Breast epithelium (tissue), 4 donors: ENCODE measurements at regions not wholly inside any gene's neighbourhood (a gene's known extent, or its start where the extent isn't known, plus 50 kb on each side); places are given as distances from the start of the nearest gene placed in this dataset.

Experiments used
- DNase-seq, 2 donors: peaks; one replicate each; pipeline ENCODE4 v3.0.0-alpha.2; 2019; ENCODE audit warnings: low spot score in 2 of 2
- H3K27ac ChIP-seq, 2 donors: fragments of 200-600 bp; sonication (generic) in 1 of 2; one replicate each; pipeline ENCODE4 v1.5.1; 2016 to 2019; ENCODE audit warnings: mild to moderate bottlenecking in 1 of 2
- H3K27me3 ChIP-seq, 2 donors: fragments of 200-600 bp; sonication (generic) in 1 of 2; one replicate each; pipeline versions ENCODE4 v1.5.1 to v1.6.0; 2017 to 2019; ENCODE audit warnings: control low read depth in 1 of 2, mild to moderate bottlenecking in 1 of 2
- H3K36me3 ChIP-seq: fragments of 200-600 bp; one replicate; pipeline ENCODE4 v1.5.1; 2019
- H3K4me1 ChIP-seq, 2 donors: fragments of 200-600 bp; sonication (generic); one replicate each; pipeline ENCODE4 v1.5.1; 2016 to 2019; ENCODE audit warnings: control low read depth in 1 of 2
- H3K4me3 ChIP-seq, 3 donors: fragments of 200-600 bp; sonication (generic); 1 replicate in 2 of 3; 2 replicates in 1 of 3; pipeline ENCODE4 v1.5.1; 2016 to 2019; ENCODE audit warnings: mild to moderate bottlenecking in 3 of 3, moderate library complexity in 2 of 3
- H3K9me3 ChIP-seq, 2 donors: fragments of 200-600 bp; sonication (generic) in 1 of 2; one replicate each; pipeline ENCODE4 v1.5.1; 2016 to 2019; ENCODE audit warnings: control low read depth in 1 of 2
- CTCF ChIP-seq, 3 donors: fragments of 450-650 bp; IDR thresholded peaks; one replicate each; pipeline ENCODE4 v1.5.1; 2016 to 2017; ENCODE audit warnings: antibody characterized with exemption in 3 of 3, mild to moderate bottlenecking in 3 of 3, moderate library complexity in 3 of 3
- POLR2A ChIP-seq: fragments of 450-650 bp; IDR thresholded peaks from one replicate; pipeline ENCODE4 v1.6.1; 2016; ENCODE audit warnings: antibody characterized with exemption, mild to moderate bottlenecking, moderate library complexity
- POLR2AphosphoS5 ChIP-seq, 3 donors: sonication (generic); formaldehyde crosslinking; IDR thresholded peaks; one replicate each; pipeline ENCODE4 v1.6.1; 2017; ENCODE audit warnings: antibody characterized with exemption in 3 of 3
- intact Hi-C: fragments of 100-400 bp; cut with DNase I; formaldehyde crosslinking; loops from one replicate; pipeline ENCODE4 v1.15.1; 2023; ENCODE audit warnings: low total_unique reads

- Histone ChIP-seq H3K4me3 (no peak overlapping the region), H3K36me3 (no peaks in the 10 kb centered on the region), H3K9me3 (no peaks in the 10 kb centered on the region), H3K4me1 (no peaks in the 10 kb centered on the region), H3K27me3 (no peaks in the 10 kb centered on the region), H3K27ac (no peak overlapping the region)
- intact Hi-C loops: no loop called here
- TF ChIP-seq POLR2A: no peak
- no peak for TF ChIP-seq CTCF (IDR thresholded peaks at IDR 0.05)
- TF ChIP-seq POLR2AphosphoS5 (IDR thresholded peaks at IDR 0.05): no peak
- no peak for DNase-seq
These were observed 576.8 kb downstream of the SATB2 start for GRCh38 chr2:198880986-198881385.

GRCh38 chr2:198880421-198880820 is 577.3 kb downstream of the SATB2 start:
- intact Hi-C loops: no loop called here
- Histone ChIP-seq H3K9me3 (no peaks in the 10 kb centered on the region), H3K36me3 (no peaks in the 10 kb centered on the region), H3K27me3 (no peaks in the 10 kb centered on the region), H3K27ac (no peak overlapping the region), H3K4me1 (no peaks in the 10 kb centered on the region), H3K4me3 (no peak overlapping the region)
- no peak for DNase-seq
- no peak for TF ChIP-seq POLR2AphosphoS5 (IDR thresholded peaks at IDR 0.05)
- no peak for TF ChIP-seq POLR2A
- no peak for TF ChIP-seq CTCF (IDR thresholded peaks at IDR 0.05)

GRCh38 chr2:198874472-198874858 is 583.3 kb downstream of the SATB2 start:
- Histone ChIP-seq H3K27ac (no peak overlapping the region), H3K4me3 (no peak overlapping the region), H3K27me3 (no peaks in the 10 kb centered on the region), H3K36me3 (no peaks in the 10 kb centered on the region), H3K4me1 (no peaks in the 10 kb centered on the region), H3K9me3 (no peaks in the 10 kb centered on the region)
- DNase-seq: no peak
- TF ChIP-seq POLR2A (no peak), CTCF (IDR thresholded peaks at IDR 0.05) (no peak)
- intact Hi-C loops: no loop called here

- no peaks in the 10 kb centered on the region for H3K4me1 ChIP-seq
- no peaks in the 10 kb centered on the region for H3K36me3 ChIP-seq
- H3K27me3 ChIP-seq: no peaks in the 10 kb centered on the region
- H3K9me3 ChIP-seq: no peaks in the 10 kb centered on the region
- no peak overlapping the region for H3K4me3 ChIP-seq
- TF ChIP-seq POLR2AphosphoS5 (IDR thresholded peaks at IDR 0.05) (no peak), CTCF (IDR thresholded peaks at IDR 0.05) (no peak), POLR2A (no peak)
- intact Hi-C loops: no loop called here
- no peak overlapping the region for H3K27ac ChIP-seq
- DNase-seq: no peak
These were observed 584.0 kb downstream of the SATB2 start for GRCh38 chr2:198873503-198874471.

- Histone ChIP-seq H3K36me3 (no peaks in the 10 kb centered on the region), H3K9me3 (peaks cover 0 to 11% of the 10 kb centered on the region in 2 donors), H3K4me1 (no peaks in the 10 kb centered on the region), H3K27me3 (no peaks in the 10 kb centered on the region), H3K27ac (no peak overlapping the region), H3K4me3 (no peak overlapping the region)
- intact Hi-C loops: no loop called here
- no peak for DNase-seq
- TF ChIP-seq CTCF (IDR thresholded peaks at IDR 0.05) (no peak), POLR2AphosphoS5 (IDR thresholded peaks at IDR 0.05) (no peak), POLR2A (no peak)
These were observed 594.1 kb downstream of the SATB2 start for GRCh38 chr2:198863655-198864054.
